ENCODE measurements at regions not wholly inside any gene's neighbourhood (a gene's known extent, or its start where the extent isn't known, plus 50 kb on each side); places are given as distances from the start of the nearest gene placed in this dataset.
"Not testable (repeated sequence)": the region's sequence is repeated elsewhere in the genome, so short reads cannot be mapped to it uniquely, and the experiment has no call there.

DNA sequence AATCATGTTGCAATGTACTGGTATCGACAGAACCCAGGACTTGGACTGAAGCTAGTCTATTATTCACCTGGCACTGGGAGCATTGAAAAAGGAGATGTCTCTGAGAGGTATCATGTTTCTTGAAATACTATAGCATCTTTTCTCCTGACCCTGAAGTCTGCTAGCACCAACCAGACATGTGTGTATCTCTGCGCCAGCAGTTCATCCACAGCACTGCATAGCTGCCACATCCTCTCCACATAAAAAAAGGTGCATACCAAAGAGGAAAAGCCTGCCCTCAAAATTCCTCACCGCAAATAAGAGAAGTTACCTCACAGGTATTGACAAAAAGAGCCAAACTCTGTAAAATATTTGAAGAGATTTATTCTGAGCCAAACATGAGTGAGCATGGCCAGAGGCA is 99.5 kb upstream of the PRSS3 start:
- DNase-seq: no peak

GRCh38 chr9:33697171-33697570 is 98.2 kb upstream of the PRSS3 start:
- no peak for DNase-seq

DNA sequence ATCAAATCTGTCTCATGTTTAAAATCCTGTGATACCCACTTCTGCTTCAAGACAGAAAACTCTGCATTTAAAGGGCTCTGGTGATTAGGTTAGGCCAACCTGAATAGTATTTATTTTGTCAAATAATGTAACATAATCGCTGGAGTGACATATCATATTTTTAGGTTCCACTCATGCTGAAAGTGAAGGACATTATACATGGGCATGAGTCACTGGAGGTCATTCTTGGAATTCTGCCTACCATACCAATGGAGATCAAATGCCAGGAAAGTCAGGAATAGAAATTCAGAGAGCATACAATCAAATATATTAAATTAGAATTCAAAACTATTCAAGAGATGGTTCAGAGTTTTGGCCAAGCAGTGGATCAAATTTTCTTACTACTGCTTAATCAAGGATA is 97.1 kb upstream of the PRSS3 start:
- no peak for DNase-seq

DNA sequence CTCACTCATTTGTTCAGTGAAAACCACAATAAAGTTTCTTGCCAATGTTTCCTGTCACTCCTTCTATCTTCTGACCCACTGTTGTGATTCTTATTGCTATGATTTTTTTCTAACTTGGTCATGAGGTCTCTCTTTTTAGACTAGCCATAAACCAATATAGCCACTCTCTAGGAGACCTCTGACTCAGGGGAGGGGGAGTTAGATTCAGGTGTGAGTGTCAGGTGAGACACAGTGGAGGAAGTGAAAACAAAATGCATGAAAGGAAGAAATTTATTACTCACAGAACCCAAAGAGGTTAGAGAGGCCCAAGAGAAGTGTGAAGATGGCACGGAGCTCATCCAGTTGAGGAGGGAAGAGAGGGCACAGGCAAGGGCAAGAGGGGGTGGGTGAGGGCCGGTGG is 94.4 kb upstream of the PRSS3 start:
- DNase-seq: not testable (repeated sequence)

DNA sequence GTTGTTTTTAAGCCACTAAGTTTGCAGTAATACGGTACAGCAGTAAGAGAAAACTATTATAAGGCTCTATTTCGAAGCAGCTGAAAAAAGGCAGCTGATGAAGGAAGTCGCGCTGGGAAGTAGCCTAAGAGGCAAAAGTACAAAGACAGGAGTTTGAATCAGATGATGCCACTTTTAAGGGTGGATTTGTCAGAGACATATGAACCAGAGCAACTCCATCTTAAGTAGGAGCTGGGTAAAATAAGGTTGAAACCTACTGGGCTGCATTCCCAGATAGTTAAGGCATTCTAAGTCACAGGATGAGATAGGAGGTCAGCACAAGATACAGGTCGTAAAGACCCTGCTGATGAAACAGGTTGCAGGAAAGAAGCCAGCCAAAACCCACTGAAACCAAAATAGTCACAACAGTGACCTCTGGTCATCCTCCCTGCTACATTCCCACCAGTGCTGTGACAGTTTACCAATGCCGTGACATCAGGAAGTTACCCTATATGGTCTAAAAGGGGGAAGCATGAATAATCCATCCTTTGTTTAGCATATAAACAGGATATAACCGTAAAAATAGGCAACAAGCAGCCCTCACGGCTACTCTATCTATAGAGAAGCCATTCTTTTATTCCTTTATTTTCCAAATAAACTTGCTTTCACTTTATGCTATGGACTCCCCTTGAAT is 91.8 kb upstream of the PRSS3 start:
- DNase-seq: no peak

GRCh38 chr9:33705440-33705839 is 89.9 kb upstream of the PRSS3 start:
- not testable (repeated sequence) for DNase-seq

DNA sequence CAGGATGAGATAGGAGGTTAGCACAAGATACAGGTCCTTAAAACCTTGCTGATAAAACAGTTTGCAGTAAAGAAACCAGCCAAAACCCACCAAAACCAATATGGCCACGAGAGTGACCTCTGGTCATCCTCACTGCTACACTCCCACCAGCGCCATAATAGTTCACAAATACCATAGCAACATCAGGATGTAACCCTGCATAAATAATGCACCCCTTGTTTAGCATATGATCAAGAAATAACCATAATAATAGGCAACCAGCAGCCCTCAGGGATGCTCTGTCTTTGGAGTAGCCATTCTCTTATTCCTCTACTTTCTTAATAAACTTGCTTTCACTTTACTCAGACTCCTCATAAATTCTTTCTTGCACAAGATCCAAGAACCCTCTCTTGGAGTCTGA is 86.9 kb upstream of the PRSS3 start:
- no peak for DNase-seq

GRCh38 chr9:33709269-33709668 is 86.1 kb upstream of the PRSS3 start:
- no peak for DNase-seq

GRCh38 chr9:33711418-33711817 is 83.9 kb upstream of the PRSS3 start:
- DNase-seq: not testable (repeated sequence)

DNA sequence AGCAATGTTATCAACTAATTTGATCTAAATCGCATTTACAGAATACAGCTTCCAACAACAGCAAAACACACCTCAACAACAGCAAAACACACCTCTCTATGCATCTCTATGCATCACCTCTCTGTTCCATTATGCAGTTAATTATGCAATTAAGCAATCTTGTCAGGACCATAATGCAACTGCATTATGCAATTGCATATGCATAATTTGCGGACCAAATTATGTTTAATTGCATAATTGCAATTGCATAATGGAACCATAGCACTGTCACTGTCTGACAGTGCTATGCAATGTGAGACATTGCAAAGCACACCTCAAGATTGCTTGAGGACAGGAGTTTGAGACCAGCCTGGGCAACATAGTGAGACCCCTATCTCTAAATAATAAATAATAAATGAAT is 80.4 kb upstream of the PRSS3 start:
- no peak for DNase-seq

GRCh38 chr9:33718987-33719386 is 76.4 kb upstream of the PRSS3 start:
- no peak for DNase-seq

DNA sequence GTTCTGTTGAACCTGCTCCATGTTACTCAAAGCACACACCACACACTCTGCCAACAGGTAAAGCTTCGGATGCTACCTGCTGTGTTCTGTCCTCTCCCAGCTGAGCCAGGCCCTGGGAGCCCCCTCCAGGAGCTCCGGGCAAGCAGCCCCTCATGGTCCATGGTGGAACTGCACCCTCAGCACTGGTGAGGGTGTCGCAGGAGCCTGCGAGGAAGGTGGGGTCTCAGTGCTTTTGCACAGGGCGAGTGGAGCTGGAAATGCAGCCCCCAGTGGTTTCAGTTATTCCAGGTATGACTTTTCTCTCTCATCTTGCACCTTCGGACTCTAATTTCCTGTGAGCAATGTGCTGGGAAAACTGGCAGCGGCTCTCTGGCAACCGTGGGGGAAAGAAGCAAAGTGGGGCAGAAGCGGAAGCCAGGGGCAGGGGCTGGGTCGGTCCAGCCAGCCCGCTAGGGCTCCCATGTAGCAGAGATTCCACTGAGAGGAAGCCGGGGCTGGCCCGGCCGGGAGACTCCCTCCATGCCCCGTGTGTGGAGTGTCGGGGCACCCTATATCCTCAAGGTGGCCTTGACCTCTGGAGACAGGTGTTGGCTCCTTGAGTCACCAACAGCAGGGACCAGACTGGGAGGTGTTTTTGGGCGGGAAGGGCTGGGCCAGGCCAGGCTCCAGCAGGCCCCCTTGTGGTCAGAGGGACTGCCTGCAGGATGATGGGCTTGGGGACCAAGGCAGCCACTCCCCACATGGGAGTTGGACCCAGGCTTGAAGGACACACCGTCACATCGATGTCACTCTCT is 75.6 kb upstream of the PRSS3 start:
- peak; percentile 59 for DNase-seq

DNA sequence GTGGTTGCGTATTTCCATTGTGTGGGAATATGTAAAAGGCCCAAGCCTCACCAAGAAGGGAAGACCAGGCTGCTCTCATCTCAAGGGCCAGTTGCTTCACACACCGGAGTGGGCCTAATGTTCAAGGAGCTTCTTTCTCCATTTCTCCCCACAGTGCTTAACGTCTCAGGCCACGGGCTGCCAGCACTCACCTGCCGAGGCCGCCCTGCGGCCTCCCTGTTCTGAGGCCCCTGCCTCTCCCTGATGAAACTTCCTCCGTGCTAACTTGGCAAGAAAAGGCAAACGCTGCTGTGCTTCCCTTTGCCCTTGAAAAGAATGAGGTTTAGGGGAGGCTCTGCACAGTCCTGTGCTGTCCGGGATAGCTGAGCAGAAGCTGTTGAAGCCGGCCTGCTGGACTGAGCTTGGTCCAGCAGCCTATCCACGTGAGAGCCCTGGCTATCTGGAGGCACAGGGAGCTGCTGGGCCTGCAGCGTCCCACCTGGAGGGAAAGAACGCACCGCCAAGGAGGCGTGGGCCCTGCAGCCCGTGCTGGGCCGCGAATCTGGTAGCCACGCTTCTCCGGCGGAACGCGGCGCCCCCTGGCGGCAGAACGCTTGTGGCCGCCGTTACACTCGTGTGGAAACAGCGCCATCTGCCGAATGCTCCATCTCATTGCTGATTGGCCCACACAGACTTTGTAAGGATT is 73.5 kb upstream of the PRSS3 start:
- DNase-seq: peak; percentile 86

GRCh38 chr9:33722359-33722675 is 73.0 kb upstream of the PRSS3 start:
- no peak for DNase-seq

- no peak for DNase-seq
Observed at GRCh38 chr9:33728613-33729012, 66.7 kb upstream of the PRSS3 start.

DNA sequence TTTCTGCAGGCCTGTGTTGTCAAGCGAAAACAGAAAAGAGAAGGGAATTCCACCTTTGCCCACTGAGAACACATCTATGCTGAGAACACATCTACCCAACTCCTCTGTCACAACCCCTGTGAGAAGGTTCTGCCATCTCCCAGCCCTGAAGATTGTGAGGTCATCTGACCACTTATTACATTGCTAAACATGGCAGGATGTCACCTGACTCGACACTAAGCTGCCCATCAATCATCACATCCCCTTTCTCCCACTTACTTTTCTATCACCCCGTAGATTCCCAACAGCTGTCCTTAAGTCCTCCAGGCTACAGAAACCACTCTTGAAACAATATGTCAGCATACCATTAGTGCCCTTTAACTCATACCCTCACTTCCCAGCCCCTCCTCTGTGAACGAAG is 64.2 kb upstream of the PRSS3 start:
- no peak for DNase-seq

DNA sequence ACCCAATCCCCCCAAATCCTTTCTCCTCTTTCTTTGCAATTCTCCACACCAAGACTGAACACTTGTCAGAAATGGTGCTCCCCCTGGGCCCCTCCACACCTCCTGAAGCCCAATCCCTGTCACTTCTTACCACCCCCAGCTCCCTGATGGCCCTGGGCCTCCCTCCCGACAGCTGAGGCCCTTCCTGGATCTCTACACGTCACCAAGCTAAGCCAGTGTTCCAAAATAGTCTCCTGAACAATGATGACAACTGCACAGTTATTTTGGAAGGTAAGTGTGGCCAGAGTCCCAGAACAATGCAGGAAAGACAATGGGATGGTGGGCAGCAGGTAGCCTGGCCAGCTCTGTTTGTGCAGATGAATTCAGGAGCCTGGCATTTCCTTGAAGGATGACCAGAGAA is 63.7 kb upstream of the PRSS3 start:
- no peak for DNase-seq

GRCh38 chr9:33734247-33734940 is 61.0 kb upstream of the PRSS3 start:
- DNase-seq: not testable (repeated sequence)

GRCh38 chr9:33734941-33735835 is 60.2 kb upstream of the PRSS3 start:
- not testable (repeated sequence) for DNase-seq

DNA sequence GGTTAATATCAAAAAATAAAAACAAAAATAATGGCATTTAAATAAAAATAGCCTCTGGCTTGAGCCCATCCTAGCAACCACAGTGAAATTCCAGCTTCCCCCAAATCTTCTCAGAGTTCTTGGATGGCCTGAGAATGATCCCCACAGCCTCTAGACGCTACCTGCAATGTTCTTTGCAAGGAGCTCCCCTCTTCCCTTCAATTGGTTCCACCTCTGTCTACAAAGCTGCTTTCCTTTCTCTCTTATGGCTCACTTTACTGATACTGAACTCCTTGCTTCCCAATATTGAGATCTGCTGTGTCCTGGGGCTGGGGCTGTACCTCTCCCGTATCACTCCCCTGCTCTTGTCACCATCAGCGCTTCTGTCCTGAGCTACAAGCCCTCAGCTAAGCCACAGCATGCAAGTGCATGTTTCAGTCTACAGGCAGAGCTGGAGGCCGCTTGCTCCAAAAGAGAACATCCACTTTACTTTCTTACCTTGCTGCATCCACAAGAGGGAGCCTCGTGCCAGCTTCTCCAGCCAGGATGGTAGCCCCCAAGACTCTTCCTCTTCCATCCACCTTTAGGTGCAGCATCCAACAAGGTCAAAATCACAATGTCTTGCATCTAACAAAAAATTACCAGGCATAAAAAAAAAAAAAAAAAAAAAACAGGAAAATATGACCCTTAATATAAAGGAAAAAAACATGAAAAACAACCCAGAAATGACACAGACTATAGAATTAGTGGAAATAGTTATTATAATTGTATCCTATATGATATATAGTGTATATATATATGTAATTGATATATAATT is 57.4 kb upstream of the PRSS3 start:
- DNase-seq: peak; percentile 41

DNA sequence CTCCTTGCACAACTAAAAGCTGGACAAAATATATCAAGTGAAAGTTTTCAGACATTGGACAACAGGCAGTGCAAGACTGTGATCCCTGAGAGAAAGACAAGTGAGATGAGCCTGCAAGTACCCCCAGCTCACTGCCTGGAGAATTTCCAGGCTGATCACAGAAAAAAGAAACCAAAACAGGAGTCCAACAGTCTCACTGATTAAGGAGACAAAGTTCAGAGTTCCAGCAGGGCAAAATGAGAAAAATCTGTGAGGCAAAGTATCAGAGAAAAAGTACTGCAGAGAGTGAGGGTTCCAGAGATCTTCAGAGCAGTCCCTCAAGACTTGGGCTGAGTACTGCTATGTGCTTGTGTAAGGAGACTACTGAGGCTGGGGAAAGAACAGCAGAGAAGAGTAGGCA is 56.0 kb upstream of the PRSS3 start:
- no peak for DNase-seq

- no peak for DNase-seq
Observed at GRCh38 chr9:33740075-33740474, 55.3 kb upstream of the PRSS3 start.

Data from activated CD4-positive, alpha-beta T cell treated with anti-CD3 and anti-CD28 coated beads, Interleukin-10, Interleukin-2, amounts not matched to agents 100 ng/mL and 50 ng/mL, durations not matched to agents 16 hours and 8 hours (primary cell).